GM18867 (cell line): ENCODE measurements at regions not wholly inside any gene's neighbourhood (a gene's known extent, or its start where the extent isn't known, plus 50 kb on each side); places are given as distances from the start of the nearest gene placed in this dataset.

Source experiments
- ATAC-seq: cut with Tn5 transposase; IDR thresholded peaks from one replicate; pipeline ENCODE4 v1.9.1; 2021; ENCODE audit warnings: mild to moderate bottlenecking, moderate library complexity; ENCODE audit not compliant: unreplicated experiment

- ATAC-seq = no peak
These were observed 1255.9 kb upstream of the MIR17HG start for GRCh38 chr13:90091611-90092010.

GRCh38 chr13:90094357-90094756 lies 1253.1 kb upstream of the MIR17HG start:
- ATAC-seq = no peak

DNA sequence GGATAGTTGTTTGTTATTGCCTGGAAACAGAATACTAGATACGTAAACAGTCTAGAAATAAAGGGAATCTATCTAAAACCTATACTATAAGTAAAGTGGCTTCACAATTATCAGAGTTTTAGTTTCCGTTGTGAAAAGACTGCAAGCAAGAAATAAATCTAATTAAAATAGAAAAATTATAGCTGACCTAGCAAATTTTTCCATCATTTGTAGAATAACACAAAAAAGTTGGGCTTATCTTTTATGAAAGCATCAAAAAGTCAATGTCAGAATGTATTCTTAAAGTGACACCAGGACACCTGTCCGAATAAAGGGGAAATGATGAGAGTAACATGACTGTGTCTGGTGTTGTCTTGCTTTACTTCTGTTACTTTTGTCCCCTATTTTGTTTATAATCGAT lies 1248.9 kb upstream of the MIR17HG start:
- ATAC-seq = no peak

GRCh38 chr13:90099847-90100246 lies 1247.6 kb upstream of the MIR17HG start:
- ATAC-seq = no peak

GRCh38 chr13:90103099-90103784 lies 1244.2 kb upstream of the MIR17HG start:
- no peak for ATAC-seq

- ATAC-seq = no peak
These were observed 1242.7 kb upstream of the MIR17HG start for GRCh38 chr13:90104764-90105163.

DNA sequence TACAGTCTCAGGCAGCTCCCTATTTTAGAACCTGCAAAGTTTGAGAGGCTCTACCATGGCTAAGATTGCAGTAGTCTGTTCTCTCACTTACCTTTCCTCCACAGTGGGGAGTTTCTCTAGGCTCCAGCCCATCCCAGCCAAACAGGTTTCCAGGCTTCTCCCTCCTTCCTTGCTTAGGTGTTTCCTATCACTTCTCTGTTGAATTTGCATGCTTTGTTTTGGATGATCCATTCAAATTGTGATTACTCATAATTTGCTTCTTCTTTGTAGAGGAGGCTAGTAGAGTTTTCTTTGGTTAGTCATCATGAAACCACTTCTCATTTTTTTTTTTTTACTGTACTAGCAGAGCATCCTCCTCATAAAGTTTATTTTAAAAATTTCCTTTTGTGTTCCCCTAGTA lies 1242.2 kb upstream of the MIR17HG start:
- no peak for ATAC-seq

DNA sequence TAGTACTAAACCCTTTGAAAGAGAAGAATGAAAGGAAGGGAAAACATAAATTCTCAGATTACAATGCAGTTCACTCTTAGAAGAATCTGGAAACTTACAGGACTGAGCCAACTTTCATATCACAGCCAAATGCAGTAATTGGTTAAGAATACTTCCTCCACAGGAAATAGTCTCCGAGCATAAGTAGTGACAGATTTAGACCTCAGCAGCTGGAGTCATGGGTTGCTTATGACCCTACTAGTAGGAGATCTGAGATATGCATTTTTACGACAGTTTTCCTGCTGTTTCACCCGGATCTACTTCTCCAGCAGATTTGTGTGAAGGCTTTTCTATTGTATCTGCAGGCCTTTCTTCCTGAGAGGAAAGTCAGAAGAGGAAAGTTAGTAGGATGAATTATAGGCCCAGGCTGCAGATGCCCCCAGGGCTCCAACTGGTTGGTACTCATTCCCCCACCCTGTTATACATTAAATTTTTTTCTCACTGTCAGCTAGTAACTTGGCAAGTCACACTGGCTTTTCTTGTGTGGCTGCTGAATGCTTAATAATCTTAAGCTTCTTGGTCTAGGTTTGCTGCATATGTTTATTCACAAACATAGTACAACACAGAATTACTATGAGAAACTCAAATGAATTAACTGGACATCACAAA lies 1241.5 kb upstream of the MIR17HG start:
- no peak for ATAC-seq

DNA sequence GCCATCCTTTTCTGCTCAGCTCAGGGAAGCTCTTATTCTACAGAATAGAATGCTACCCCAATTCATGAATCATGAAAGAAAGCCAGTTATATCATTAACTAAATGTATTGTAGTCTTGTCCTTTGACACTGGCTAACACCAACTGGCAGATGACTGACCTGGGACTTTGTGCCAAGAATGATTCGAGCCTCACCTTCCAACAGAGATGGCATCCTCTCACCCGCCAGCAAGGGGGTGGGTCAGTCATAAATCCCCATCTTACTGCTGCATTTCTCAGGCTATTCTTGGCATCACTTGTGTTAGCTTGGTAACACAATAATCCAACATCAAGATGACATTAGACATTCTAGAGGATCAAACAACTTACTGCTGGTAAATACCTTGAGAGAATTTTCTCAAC lies 1239.8 kb upstream of the MIR17HG start:
- no peak for ATAC-seq

- no peak for ATAC-seq
These were observed 1238.9 kb upstream of the MIR17HG start for GRCh38 chr13:90108547-90108946.

- no peak for ATAC-seq
These were observed 1231.4 kb upstream of the MIR17HG start for GRCh38 chr13:90116121-90116520.

DNA sequence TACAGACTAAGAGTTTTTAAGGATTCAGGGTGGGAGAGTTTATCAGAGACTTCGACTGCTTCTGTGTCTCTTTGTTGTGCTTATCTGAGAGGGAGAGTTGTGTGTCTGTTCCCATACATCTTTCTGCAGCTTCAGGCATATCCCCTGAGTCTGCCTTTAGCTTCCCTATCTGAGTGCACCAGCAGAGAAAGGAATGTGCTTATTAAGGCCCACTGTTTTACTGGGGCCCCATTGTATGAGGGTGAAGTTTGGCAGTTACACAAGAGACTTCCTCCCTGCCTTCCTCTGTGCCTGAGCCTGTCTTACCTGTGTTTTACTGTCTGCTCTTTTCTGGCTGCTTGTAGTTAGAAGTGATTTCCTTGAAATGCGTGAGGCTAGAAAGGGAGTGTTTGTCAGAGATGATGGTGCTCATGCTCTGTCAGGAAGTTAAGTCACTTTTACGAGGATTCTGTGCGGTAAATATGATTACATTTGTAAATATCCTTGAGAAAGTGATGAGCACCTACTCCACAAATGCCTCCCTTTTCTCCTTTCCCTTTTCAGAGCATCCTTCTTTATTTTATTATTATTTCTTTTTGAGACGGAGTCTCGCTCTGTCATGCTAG lies 1228.9 kb upstream of the MIR17HG start:
- ATAC-seq = no peak

- ATAC-seq = no peak
These were observed 1227.5 kb upstream of the MIR17HG start for GRCh38 chr13:90120026-90120425.

- no peak for ATAC-seq
These were observed 1225.7 kb upstream of the MIR17HG start for GRCh38 chr13:90121784-90122183.

DNA sequence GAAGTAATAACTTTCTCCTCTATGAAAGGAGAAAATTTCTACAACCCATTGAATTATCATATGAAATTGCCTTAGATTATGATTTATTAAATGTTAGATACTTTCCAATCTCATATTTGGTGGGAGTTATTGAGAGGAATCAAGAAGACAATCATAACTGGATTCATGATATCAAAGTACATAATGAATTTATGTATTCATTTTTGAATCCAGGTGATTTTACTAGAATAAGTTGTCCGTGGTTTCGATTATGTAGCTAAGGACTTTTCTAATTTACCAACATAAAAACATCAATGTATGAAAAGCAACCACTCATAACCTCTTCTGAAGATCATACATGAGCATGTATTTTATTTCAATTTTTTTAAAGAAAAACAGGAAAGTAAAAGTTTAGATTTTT lies 1225.0 kb upstream of the MIR17HG start:
- ATAC-seq = no peak

GRCh38 chr13:90135558-90135957 lies 1211.9 kb upstream of the MIR17HG start:
- ATAC-seq = no peak

DNA sequence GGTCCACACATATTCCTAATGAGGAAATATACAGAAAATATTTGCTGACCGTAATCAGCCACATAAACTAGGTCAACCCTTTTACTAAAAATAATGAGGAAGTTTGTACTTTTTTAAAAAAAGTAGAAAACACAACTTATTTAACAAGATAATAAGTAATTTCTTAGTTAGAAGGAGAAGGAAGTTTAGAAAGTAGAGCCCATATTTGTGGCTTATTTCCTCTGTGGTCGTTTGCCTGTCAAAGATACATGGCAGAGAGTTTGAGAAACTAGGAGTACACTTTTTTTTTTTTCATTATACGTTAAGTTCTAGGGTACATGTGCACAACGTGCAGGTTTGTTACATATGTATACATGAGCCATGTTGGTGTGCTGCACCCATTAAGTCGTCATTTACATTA lies 1205.2 kb upstream of the MIR17HG start:
- ATAC-seq = no peak

GRCh38 chr13:90154311-90154960 lies 1193.1 kb upstream of the MIR17HG start:
- ATAC-seq = no peak

DNA sequence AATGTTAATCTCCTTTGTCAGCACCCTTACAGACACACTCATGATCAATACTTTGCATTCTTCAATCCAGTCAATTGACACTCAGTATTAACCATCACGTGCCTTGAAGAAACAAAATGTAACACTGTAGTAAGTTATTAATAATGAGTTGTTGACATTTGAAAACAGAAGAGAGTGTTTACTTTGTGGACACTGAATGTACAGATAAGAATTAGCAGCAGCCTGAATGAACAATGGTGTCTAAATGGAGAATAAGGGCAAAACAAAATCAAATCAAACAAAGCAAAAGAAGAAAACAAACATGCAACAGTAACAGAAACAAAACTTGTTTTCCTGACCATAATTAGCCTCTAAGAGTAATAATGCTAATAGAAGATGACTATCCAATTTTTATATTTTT lies 1191.1 kb upstream of the MIR17HG start:
- ATAC-seq = no peak

GRCh38 chr13:90168953-90169352 lies 1178.5 kb upstream of the MIR17HG start:
- ATAC-seq = no peak

DNA sequence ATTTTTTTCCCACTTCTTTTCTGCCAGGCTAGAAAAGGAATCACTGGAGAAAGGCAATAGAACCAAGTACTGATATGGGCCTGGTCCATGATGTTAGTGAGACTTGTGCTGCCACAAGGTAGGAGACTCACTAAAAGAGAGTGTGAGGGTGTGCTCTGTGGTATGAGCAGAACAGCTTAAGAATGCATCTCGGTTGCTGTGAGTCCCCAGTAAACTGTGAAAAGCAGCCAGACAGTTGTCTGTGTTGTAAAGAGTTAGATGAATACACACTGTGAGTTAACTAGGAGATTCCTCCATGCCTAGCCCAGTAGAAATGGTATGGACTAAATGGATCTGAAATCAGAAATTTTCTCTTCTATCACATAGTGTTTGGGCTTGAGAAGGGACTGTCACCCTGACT lies 1177.3 kb upstream of the MIR17HG start:
- no peak for ATAC-seq

- ATAC-seq = no peak
These were observed 1175.8 kb upstream of the MIR17HG start for GRCh38 chr13:90171649-90172048.
